ENCODE measurements at regions not wholly inside any gene's neighbourhood (a gene's known extent, or its start where the extent isn't known, plus 50 kb on each side); places are given as distances from the start of the nearest gene placed in this dataset.

DNA sequence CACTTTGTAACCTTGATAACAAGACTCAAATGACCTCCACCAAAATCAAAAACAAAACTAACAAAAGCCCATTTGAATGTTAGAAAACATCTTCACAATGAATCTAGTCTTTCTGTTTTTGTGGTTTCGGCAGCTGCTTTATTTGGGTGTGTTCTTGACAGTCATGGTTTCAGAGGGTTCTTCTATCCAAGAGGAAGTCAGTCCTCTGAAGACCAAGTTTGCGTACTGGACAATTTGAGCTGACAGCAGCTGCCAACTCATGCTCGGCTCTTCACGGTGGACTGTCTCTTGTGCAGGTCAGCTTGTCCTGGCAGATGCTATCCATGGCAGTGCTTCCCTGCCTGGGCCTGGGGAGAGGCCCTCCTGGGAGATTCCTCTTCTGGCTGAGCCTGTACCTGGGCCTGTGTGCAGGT, 91.0 kb downstream of the TMEM17 start:
- no peak overlapping the region for H3K4ac ChIP-seq (ENCODE audit: low read depth, low read length)
- H4K8ac ChIP-seq (ENCODE audit: low read depth, low read length), result no peak overlapping the region
- H3K14ac ChIP-seq (ENCODE audit: low read length), result no peak overlapping the region
- no peak overlapping the region for H2BK5ac ChIP-seq (ENCODE audit: low read depth, low read length, poor library complexity)
- no peak overlapping the region for H3K18ac ChIP-seq (ENCODE audit: low read length)
- no peak overlapping the region for H4K12ac ChIP-seq (ENCODE audit: low read depth, low read length)
- H2BK12ac ChIP-seq (ENCODE audit: low read length), result no peak overlapping the region
- H3K27ac ChIP-seq (ENCODE audit: low read depth, low read length), result no peak overlapping the region
- no peak overlapping the region for H2AK5ac ChIP-seq (ENCODE audit: low read length)
- H3K27me3 ChIP-seq (ENCODE audit: insufficient read depth, low read length), result no peaks in the 10 kb centered on the region
- H3K4me2 ChIP-seq (ENCODE audit: low read length), result no peak overlapping the region
- H3K4me1 ChIP-seq (ENCODE audit: control insufficient read depth in 1 of 2, insufficient read depth in 2 of 2, low read length in 2 of 2), result peaks cover 9 to 10% of the 10 kb centered on the region in 2 experiments
- H3K23ac ChIP-seq (ENCODE audit: low read length), result no peak overlapping the region
- H3K36me3 ChIP-seq (ENCODE audit: control insufficient read depth in 1 of 2, insufficient read depth in 2 of 2, low read length in 2 of 2), result no peaks in the 10 kb centered on the region
- H4K91ac ChIP-seq (ENCODE audit: low read depth, low read length), result no peak overlapping the region
- H3K9me3 ChIP-seq (ENCODE audit: insufficient read depth, low read depth, low read length), result no peaks in the 10 kb centered on the region
- H2AFZ ChIP-seq (ENCODE audit: insufficient read depth, low read length, poor library complexity), result no peak overlapping the region
- peaks cover 14% of the 10 kb centered on the region for H3K79me1 ChIP-seq (ENCODE audit: low read length)
- no peak overlapping the region for H3K9ac ChIP-seq (ENCODE audit: low read length)
- no peak overlapping the region for H2BK120ac ChIP-seq (ENCODE audit: insufficient read depth, low read length, poor library complexity)
- no peak overlapping the region for H3K4me3 ChIP-seq (ENCODE audit: low read depth, low read length)
- DNase-seq, result no peak
- H3K79me2 ChIP-seq (ENCODE audit: control insufficient read depth, insufficient read depth, low read length, poor library complexity), result no peaks in the 10 kb centered on the region
- no CpG with 5 or more reads among the region's 4 CpGs for WGBS (ENCODE audit: extremely low coverage, insufficient coverage, insufficient read length)

- Histone ChIP-seq H4K8ac (ENCODE audit: low read depth, low read length) (no peak overlapping the region), H3K4me1 (ENCODE audit: control insufficient read depth in 1 of 2, insufficient read depth in 2 of 2, low read length in 2 of 2) (peaks cover 23 to 25% of the 10 kb centered on the region in 2 experiments), H3K27me3 (ENCODE audit: insufficient read depth, low read length) (no peaks in the 10 kb centered on the region), H3K27ac (ENCODE audit: low read depth, low read length) (no peak overlapping the region), H2BK12ac (ENCODE audit: low read length) (no peak overlapping the region), H3K4ac (ENCODE audit: low read depth, low read length) (no peak overlapping the region), H4K91ac (ENCODE audit: low read depth, low read length) (no peak overlapping the region), H3K4me3 (ENCODE audit: low read depth, low read length) (no peak overlapping the region), H3K9me3 (ENCODE audit: insufficient read depth, low read depth, low read length) (no peaks in the 10 kb centered on the region), H3K9ac (ENCODE audit: low read length) (no peak overlapping the region), H3K14ac (ENCODE audit: low read length) (no peak overlapping the region), H2BK120ac (ENCODE audit: insufficient read depth, low read length, poor library complexity) (no peak overlapping the region), H3K79me2 (ENCODE audit: control insufficient read depth, insufficient read depth, low read length, poor library complexity) (no peaks in the 10 kb centered on the region), H2AK5ac (ENCODE audit: low read length) (no peak overlapping the region), H4K12ac (ENCODE audit: low read depth, low read length) (no peak overlapping the region), H3K4me2 (ENCODE audit: low read length) (no peak overlapping the region), H3K23ac (ENCODE audit: low read length) (no peak overlapping the region), H2BK5ac (ENCODE audit: low read depth, low read length, poor library complexity) (no peak overlapping the region), H2AFZ (ENCODE audit: insufficient read depth, low read length, poor library complexity) (no peak overlapping the region), H3K18ac (ENCODE audit: low read length) (no peak overlapping the region), H3K79me1 (ENCODE audit: low read length) (peaks cover 21% of the 10 kb centered on the region), H3K36me3 (ENCODE audit: control insufficient read depth in 1 of 2, insufficient read depth in 2 of 2, low read length in 2 of 2) (no peaks in the 10 kb centered on the region)
- WGBS (ENCODE audit: extremely low coverage, insufficient coverage, insufficient read length), result no CpG with 5 or more reads among the region's 7 CpGs
- no peak for DNase-seq
These were observed 92.8 kb downstream of the TMEM17 start for GRCh38 chr2:62413116-62413663.

DNA sequence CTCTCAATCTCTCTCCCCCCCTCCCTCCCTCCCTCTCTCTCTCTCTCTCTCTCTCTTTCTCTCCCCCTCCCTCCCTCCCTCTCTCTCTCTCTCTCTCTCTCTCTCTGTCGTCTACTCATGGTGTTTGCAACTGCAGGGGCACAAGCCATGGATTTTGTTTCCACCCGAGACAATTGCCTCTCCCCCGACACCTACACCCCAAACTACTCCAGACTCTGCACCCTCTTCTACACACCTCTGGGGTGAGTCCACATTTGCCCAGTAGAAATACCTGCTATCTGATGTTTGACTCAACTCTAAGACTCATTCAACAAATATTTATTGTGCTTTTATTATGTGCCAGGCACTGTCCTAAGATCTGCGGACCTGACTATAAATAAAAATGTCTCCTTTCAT, 93.7 kb downstream of the TMEM17 start:
- Histone ChIP-seq H3K18ac (ENCODE audit: low read length) (no peak overlapping the region), H3K36me3 (ENCODE audit: control insufficient read depth in 1 of 2, insufficient read depth in 2 of 2, low read length in 2 of 2) (no peaks in the 10 kb centered on the region), H2BK12ac (ENCODE audit: low read length) (no peak overlapping the region), H3K4me2 (ENCODE audit: low read length) (no peak overlapping the region), H3K27me3 (ENCODE audit: insufficient read depth, low read length) (no peaks in the 10 kb centered on the region), H2AK5ac (ENCODE audit: low read length) (no peak overlapping the region), H4K8ac (ENCODE audit: low read depth, low read length) (no peak overlapping the region), H2BK120ac (ENCODE audit: insufficient read depth, low read length, poor library complexity) (no peak overlapping the region), H3K9ac (ENCODE audit: low read length) (no peak overlapping the region), H3K79me2 (ENCODE audit: control insufficient read depth, insufficient read depth, low read length, poor library complexity) (no peaks in the 10 kb centered on the region), H3K23ac (ENCODE audit: low read length) (no peak overlapping the region), H4K12ac (ENCODE audit: low read depth, low read length) (no peak overlapping the region), H2BK5ac (ENCODE audit: low read depth, low read length, poor library complexity) (no peak overlapping the region), H3K14ac (ENCODE audit: low read length) (no peak overlapping the region), H3K9me3 (ENCODE audit: insufficient read depth, low read depth, low read length) (no peaks in the 10 kb centered on the region), H3K4ac (ENCODE audit: low read depth, low read length) (no peak overlapping the region), H4K91ac (ENCODE audit: low read depth, low read length) (no peak overlapping the region), H3K79me1 (ENCODE audit: low read length) (peaks cover 21% of the 10 kb centered on the region), H3K4me1 (ENCODE audit: control insufficient read depth in 1 of 2, insufficient read depth in 2 of 2, low read length in 2 of 2) (peaks cover 24 to 27% of the 10 kb centered on the region in 2 experiments), H2AFZ (ENCODE audit: insufficient read depth, low read length, poor library complexity) (no peak overlapping the region), H3K4me3 (ENCODE audit: low read depth, low read length) (no peak overlapping the region), H3K27ac (ENCODE audit: low read depth, low read length) (no peak overlapping the region)
- peak in 1 of 2 donors; percentile 30 for DNase-seq
- no CpG with 5 or more reads among the region's 4 CpGs for WGBS (ENCODE audit: extremely low coverage, insufficient coverage, insufficient read length)

DNA sequence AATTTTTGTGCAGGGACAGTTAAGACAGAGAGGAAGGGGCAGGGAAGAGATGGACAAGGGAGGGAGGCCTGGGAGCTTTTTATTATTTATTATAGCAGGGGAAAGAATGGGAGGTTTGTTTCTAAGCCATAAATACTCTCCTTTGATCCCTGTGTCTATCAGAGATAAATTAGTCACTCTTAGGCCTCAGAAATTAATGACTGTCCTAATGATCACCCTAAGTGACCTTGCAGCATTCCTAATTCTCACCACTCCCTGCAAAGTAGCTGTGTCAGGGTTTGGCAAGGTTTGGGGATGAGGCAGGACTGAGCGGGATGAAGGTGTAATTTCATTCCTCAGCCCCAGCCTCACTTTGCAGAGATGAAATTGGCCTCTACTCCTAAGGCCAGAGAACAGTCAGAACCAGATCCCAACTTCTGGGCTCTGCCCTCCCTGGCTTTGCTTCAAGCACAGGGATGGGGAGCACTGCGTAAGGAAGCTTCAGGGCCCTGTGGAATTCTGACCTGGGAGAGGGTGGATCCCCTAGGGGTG, 95.0 kb downstream of the TMEM17 start:
- no peak overlapping the region for H4K12ac ChIP-seq (ENCODE audit: low read depth, low read length)
- H3K18ac ChIP-seq (ENCODE audit: low read length), result no peak overlapping the region
- H3K79me1 ChIP-seq (ENCODE audit: low read length), result peaks cover 21% of the 10 kb centered on the region
- H2BK12ac ChIP-seq (ENCODE audit: low read length), result peak overlapping the region; percentile 64
- peak overlapping the region; percentile 78 for H3K27ac ChIP-seq (ENCODE audit: low read depth, low read length)
- no CpG with 5 or more reads among the region's 2 CpGs for WGBS (ENCODE audit: extremely low coverage, insufficient coverage, insufficient read length)
- H3K79me2 ChIP-seq (ENCODE audit: control insufficient read depth, insufficient read depth, low read length, poor library complexity), result no peaks in the 10 kb centered on the region
- H3K4me3 ChIP-seq (ENCODE audit: low read depth, low read length), result no peak overlapping the region
- H2AFZ ChIP-seq (ENCODE audit: insufficient read depth, low read length, poor library complexity), result no peak overlapping the region
- H4K8ac ChIP-seq (ENCODE audit: low read depth, low read length), result peak overlapping the region; percentile 32
- H3K14ac ChIP-seq (ENCODE audit: low read length), result peak overlapping the region; percentile 1
- H2AK5ac ChIP-seq (ENCODE audit: low read length), result no peak overlapping the region
- no peak overlapping the region for H3K4ac ChIP-seq (ENCODE audit: low read depth, low read length)
- DNase-seq, result no peak
- no peaks in the 10 kb centered on the region for H3K9me3 ChIP-seq (ENCODE audit: insufficient read depth, low read depth, low read length)
- H2BK5ac ChIP-seq (ENCODE audit: low read depth, low read length, poor library complexity), result peak overlapping the region; percentile 55
- H3K4me2 ChIP-seq (ENCODE audit: low read length), result peak overlapping the region; percentile 55
- no peak overlapping the region for H3K23ac ChIP-seq (ENCODE audit: low read length)
- peak overlapping the region; percentile 72 for H2BK120ac ChIP-seq (ENCODE audit: insufficient read depth, low read length, poor library complexity)
- no peaks in the 10 kb centered on the region for H3K27me3 ChIP-seq (ENCODE audit: insufficient read depth, low read length)
- H3K4me1 ChIP-seq (ENCODE audit: control insufficient read depth in 1 of 2, insufficient read depth in 2 of 2, low read length in 2 of 2), result peaks cover 24 to 27% of the 10 kb centered on the region in 2 experiments
- no peaks in the 10 kb centered on the region for H3K36me3 ChIP-seq (ENCODE audit: control insufficient read depth in 1 of 2, insufficient read depth in 2 of 2, low read length in 2 of 2)
- no peak overlapping the region for H3K9ac ChIP-seq (ENCODE audit: low read length)
- H4K91ac ChIP-seq (ENCODE audit: low read depth, low read length), result peak overlapping the region; percentile 59

Measured in trophoblast cell (in vitro differentiated cells and primary cell).